ENCODE measurements at regions not wholly inside any gene's neighbourhood (a gene's known extent, or its start where the extent isn't known, plus 50 kb on each side); places are given as distances from the start of the nearest gene placed in this dataset.

DNA sequence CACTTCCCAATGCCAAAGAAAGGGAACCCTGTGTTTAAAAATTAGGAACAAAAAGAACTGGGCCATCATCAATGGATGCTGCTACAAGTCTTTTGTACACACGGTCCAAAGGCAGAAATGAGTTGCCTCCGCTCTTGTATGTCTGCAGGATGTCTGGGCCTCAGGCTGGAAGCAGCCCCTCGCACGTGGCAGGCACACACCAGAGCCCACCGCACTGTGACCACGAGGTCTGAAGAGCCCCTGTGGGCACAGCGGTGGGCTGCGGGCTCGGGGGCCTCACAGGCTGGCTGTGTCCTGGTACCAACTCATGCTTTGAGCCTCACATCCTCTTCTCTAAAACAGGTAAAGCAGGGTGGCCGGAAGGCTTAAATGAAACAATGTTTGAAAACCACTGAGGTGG lies 309.3 kb downstream of the C16orf95 start:
- Histone ChIP-seq H3K4me2 (ENCODE audit: low read length, poor library complexity, severe bottlenecking) (no peak overlapping the region), H3K4me3 (ENCODE audit: insufficient read depth in 1 of 2, low read depth in 1 of 2, low read length in 2 of 2) (no peak overlapping the region), H3K4me1 (ENCODE audit: control insufficient read depth, insufficient read depth, low read depth, low read length) (peaks cover 15% of the 10 kb centered on the region), H3K9ac (ENCODE audit: low read length) (no peak overlapping the region), H4K8ac (ENCODE audit: low read length) (no peak overlapping the region), H3K18ac (ENCODE audit: low read depth in 1 of 2, low read length in 2 of 2) (no peak overlapping the region), H3K36me3 (ENCODE audit: control insufficient read depth in 1 of 2, insufficient read depth in 2 of 2, low read depth in 1 of 2, low read length in 2 of 2) (no peaks in the 10 kb centered on the region), H3K14ac (ENCODE audit: low read length in 2 of 2) (no peak overlapping the region), H4K91ac (ENCODE audit: low read length) (no peak overlapping the region), H3K9me3 (ENCODE audit: control insufficient read depth, low read length) (peaks cover 9% of the 10 kb centered on the region), H2BK12ac (ENCODE audit: low read length in 2 of 2) (no peak overlapping the region), H2BK15ac (ENCODE audit: low read depth, poor library complexity, severe bottlenecking) (no peak overlapping the region), H2AFZ (ENCODE audit: low read depth, low read length) (no peak overlapping the region), H3K27me3 (ENCODE audit: control insufficient read depth in 1 of 2, insufficient read depth in 1 of 2, low read length in 2 of 2) (peaks cover 0 to 31% of the 10 kb centered on the region in 2 experiments), H3K79me1 (replicated peaks; ENCODE audit: low read length, poor library complexity, severe bottlenecking) (no peaks in the 10 kb centered on the region), H2AK5ac (ENCODE audit: low read length, severe bottlenecking) (no peak overlapping the region), H3K23ac (ENCODE audit: low read length in 2 of 2) (no peak overlapping the region), H3K27ac (ENCODE audit: low read length, poor library complexity, severe bottlenecking) (no peak overlapping the region), H2BK120ac (ENCODE audit: low read depth, low read length) (no peak overlapping the region), H3K4ac (ENCODE audit: low read depth in 1 of 2, low read length in 2 of 2) (no peak overlapping the region), H2BK5ac (ENCODE audit: low read depth, low read length, poor library complexity, severe bottlenecking) (no peak overlapping the region)
- DNase-seq: no peak
- 95% methylated on average over 10 of the region's 10 CpGs for WGBS

DNA sequence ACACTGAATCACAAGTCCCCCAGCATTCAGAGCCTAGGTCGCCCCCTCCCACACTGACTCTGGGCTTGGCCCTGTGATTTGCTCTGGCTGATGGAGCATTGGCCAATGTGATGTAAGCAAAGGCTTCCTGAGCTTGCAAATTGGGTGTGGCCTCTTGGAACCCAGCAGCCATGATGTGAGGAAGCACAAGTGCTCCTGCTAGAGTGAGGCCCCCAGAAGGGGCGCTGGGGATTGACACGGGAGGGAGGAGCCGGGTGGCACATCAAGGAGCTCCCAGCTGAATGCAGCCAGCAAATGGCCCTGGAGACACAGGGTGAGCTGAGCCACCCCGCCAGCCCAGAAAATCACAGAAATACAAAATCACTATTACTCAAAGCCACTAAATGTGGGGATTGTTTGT lies 308.5 kb downstream of the C16orf95 start:
- Histone ChIP-seq H2BK120ac (ENCODE audit: low read depth, low read length) (no peak overlapping the region), H3K4me1 (ENCODE audit: control insufficient read depth, insufficient read depth, low read depth, low read length) (peaks cover 15% of the 10 kb centered on the region), H2AK5ac (ENCODE audit: low read length, severe bottlenecking) (no peak overlapping the region), H3K23ac (ENCODE audit: low read length in 2 of 2) (no peak overlapping the region), H3K9me3 (ENCODE audit: control insufficient read depth, low read length) (peaks cover 9% of the 10 kb centered on the region), H2BK15ac (ENCODE audit: low read depth, poor library complexity, severe bottlenecking) (no peak overlapping the region), H3K14ac (ENCODE audit: low read length in 2 of 2) (no peak overlapping the region), H3K79me1 (replicated peaks; ENCODE audit: low read length, poor library complexity, severe bottlenecking) (no peaks in the 10 kb centered on the region), H4K8ac (ENCODE audit: low read length) (no peak overlapping the region), H2BK12ac (ENCODE audit: low read length in 2 of 2) (no peak overlapping the region), H4K91ac (ENCODE audit: low read length) (no peak overlapping the region), H3K27me3 (ENCODE audit: control insufficient read depth in 1 of 2, insufficient read depth in 1 of 2, low read length in 2 of 2) (peaks cover 0 to 38% of the 10 kb centered on the region in 2 experiments), H3K4ac (ENCODE audit: low read depth in 1 of 2, low read length in 2 of 2) (no peak overlapping the region), H3K9ac (ENCODE audit: low read length) (no peak overlapping the region), H3K18ac (ENCODE audit: low read depth in 1 of 2, low read length in 2 of 2) (no peak overlapping the region), H2AFZ (ENCODE audit: low read depth, low read length) (no peak overlapping the region), H2BK5ac (ENCODE audit: low read depth, low read length, poor library complexity, severe bottlenecking) (no peak overlapping the region), H3K36me3 (ENCODE audit: control insufficient read depth in 1 of 2, insufficient read depth in 2 of 2, low read depth in 1 of 2, low read length in 2 of 2) (no peaks in the 10 kb centered on the region), H3K4me2 (ENCODE audit: low read length, poor library complexity, severe bottlenecking) (no peak overlapping the region), H3K4me3 (ENCODE audit: insufficient read depth in 1 of 2, low read depth in 1 of 2, low read length in 2 of 2) (no peak overlapping the region), H3K27ac (ENCODE audit: low read length, poor library complexity, severe bottlenecking) (no peak overlapping the region)
- DNase-seq: no peak
- WGBS: 98% methylated on average over 5 of the region's 5 CpGs

DNA sequence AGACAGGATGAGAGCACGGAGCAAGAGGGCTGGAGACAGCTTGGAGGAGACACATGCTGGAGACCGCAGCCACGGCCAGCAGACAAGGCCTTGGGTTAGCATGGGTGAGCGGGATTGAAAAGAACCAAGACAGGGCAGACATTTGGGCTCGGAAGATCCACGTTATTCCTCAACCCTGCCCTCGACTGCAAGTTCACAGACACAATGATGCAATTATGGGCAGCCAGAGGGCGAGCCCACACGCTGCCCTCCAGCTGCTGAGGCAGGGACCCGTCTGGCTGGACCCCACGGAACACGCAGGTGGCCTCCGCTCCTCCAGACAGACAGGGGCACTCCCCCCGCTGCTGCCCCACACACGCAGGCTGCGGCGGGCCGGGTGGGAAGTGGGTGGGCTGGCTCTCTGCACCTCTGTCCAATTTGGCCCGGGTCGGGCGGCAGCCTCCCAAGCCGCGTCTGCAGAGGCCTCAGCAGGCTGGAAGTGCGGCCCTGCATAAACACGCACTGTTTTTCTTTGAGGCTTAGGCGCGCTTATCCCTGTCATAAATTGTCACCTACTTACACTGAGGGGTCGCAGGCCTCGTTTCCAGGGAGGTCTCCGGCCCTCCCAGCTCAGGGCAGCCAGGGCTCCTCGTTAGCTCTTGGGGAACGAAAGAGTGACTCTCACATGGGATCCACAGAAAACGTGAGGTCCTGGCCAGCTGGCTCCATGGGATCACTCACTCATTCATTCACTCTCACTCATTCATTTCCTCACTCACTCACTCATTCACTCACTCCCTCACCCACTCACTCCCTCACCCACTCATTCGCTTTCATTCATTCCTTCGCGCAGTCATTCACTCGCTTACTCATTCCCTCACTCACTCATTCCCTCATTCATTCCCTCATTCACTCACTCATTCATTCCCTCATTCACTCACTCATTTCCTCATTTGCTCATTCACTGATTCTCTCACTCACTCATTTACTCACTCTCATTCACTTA lies 303.9 kb downstream of the C16orf95 start:
- H3K4me1 ChIP-seq (ENCODE audit: control insufficient read depth, insufficient read depth, low read depth, low read length): peaks cover 12% of the 10 kb centered on the region
- WGBS: 54% methylated on average over 37 of the region's 37 CpGs

DNA sequence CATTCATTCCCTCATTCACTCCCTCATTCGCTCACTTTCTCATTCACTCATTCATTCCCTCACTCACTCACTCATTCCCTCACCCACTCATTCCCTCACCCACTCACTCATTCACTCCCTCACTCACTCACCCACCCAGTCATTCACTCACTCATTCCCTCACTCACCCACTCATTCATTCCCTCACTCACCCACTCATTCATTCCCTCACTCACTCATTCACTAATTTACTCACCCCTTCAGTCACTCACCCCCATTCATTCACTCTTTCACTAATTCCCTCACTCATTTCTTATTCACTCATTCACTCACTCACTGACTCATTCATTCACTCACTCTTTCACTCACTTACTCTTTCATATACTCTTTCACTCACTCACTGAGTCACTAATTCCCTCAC lies 303.1 kb downstream of the C16orf95 start:
- H3K4me1 ChIP-seq (ENCODE audit: control insufficient read depth, insufficient read depth, low read depth, low read length): peaks cover 13% of the 10 kb centered on the region
- H3K4me3 ChIP-seq (ENCODE audit: insufficient read depth in 1 of 2, low read depth in 1 of 2, low read length in 2 of 2): no peak overlapping the region
- H2BK15ac ChIP-seq (ENCODE audit: low read depth, poor library complexity, severe bottlenecking): no peak overlapping the region
- H4K91ac ChIP-seq (ENCODE audit: low read length): no peak overlapping the region
- H3K14ac ChIP-seq (ENCODE audit: low read length in 2 of 2): no peak overlapping the region
- WGBS: 98% methylated on average over 1 of the region's 1 CpG
- no peak for DNase-seq
- peaks cover under 1% of the 10 kb centered on the region for H3K9me3 ChIP-seq (ENCODE audit: control insufficient read depth, low read length)
- H3K18ac ChIP-seq (ENCODE audit: low read depth in 1 of 2, low read length in 2 of 2): no peak overlapping the region
- H3K27ac ChIP-seq (ENCODE audit: low read length, poor library complexity, severe bottlenecking): no peak overlapping the region
- no peak overlapping the region for H2BK5ac ChIP-seq (ENCODE audit: low read depth, low read length, poor library complexity, severe bottlenecking)
- no peak overlapping the region for H3K23ac ChIP-seq (ENCODE audit: low read length in 2 of 2)
- H3K4me2 ChIP-seq (ENCODE audit: low read length, poor library complexity, severe bottlenecking): no peak overlapping the region
- H3K9ac ChIP-seq (ENCODE audit: low read length): no peak overlapping the region
- H3K27me3 ChIP-seq (ENCODE audit: control insufficient read depth in 1 of 2, insufficient read depth in 1 of 2, low read length in 2 of 2): peaks cover 0 to 66% of the 10 kb centered on the region in 2 experiments
- H3K36me3 ChIP-seq (ENCODE audit: control insufficient read depth in 1 of 2, insufficient read depth in 2 of 2, low read depth in 1 of 2, low read length in 2 of 2): no peaks in the 10 kb centered on the region
- no peak overlapping the region for H2AK5ac ChIP-seq (ENCODE audit: low read length, severe bottlenecking)
- no peaks in the 10 kb centered on the region for H3K79me1 ChIP-seq (replicated peaks; ENCODE audit: low read length, poor library complexity, severe bottlenecking)
- no peak overlapping the region for H3K4ac ChIP-seq (ENCODE audit: low read depth in 1 of 2, low read length in 2 of 2)
- H4K8ac ChIP-seq (ENCODE audit: low read length): no peak overlapping the region
- no peak overlapping the region for H2BK12ac ChIP-seq (ENCODE audit: low read length in 2 of 2)
- H2AFZ ChIP-seq (ENCODE audit: low read depth, low read length): no peak overlapping the region
- no peak overlapping the region for H2BK120ac ChIP-seq (ENCODE audit: low read depth, low read length)

More for the DNA sequence above, 303.9 kb downstream of the C16orf95 start:
- Histone ChIP-seq H3K4me2 (ENCODE audit: low read length, poor library complexity, severe bottlenecking) (no peak overlapping the region), H3K9me3 (ENCODE audit: control insufficient read depth, low read length) (peaks cover 9% of the 10 kb centered on the region), H3K4me3 (ENCODE audit: insufficient read depth in 1 of 2, low read depth in 1 of 2, low read length in 2 of 2) (no peak overlapping the region), H3K27me3 (ENCODE audit: control insufficient read depth in 1 of 2, insufficient read depth in 1 of 2, low read length in 2 of 2) (peaks cover 0 to 64% of the 10 kb centered on the region in 2 experiments), H2BK120ac (ENCODE audit: low read depth, low read length) (no peak overlapping the region), H4K8ac (ENCODE audit: low read length) (no peak overlapping the region), H3K23ac (ENCODE audit: low read length in 2 of 2) (no peak overlapping the region), H3K36me3 (ENCODE audit: control insufficient read depth in 1 of 2, insufficient read depth in 2 of 2, low read depth in 1 of 2, low read length in 2 of 2) (no peaks in the 10 kb centered on the region), H3K9ac (ENCODE audit: low read length) (no peak overlapping the region), H3K4ac (ENCODE audit: low read depth in 1 of 2, low read length in 2 of 2) (no peak overlapping the region), H3K27ac (ENCODE audit: low read length, poor library complexity, severe bottlenecking) (no peak overlapping the region), H2BK12ac (ENCODE audit: low read length in 2 of 2) (no peak overlapping the region), H2BK15ac (ENCODE audit: low read depth, poor library complexity, severe bottlenecking) (no peak overlapping the region), H4K91ac (ENCODE audit: low read length) (no peak overlapping the region), H2AK5ac (ENCODE audit: low read length, severe bottlenecking) (no peak overlapping the region), H3K18ac (ENCODE audit: low read depth in 1 of 2, low read length in 2 of 2) (peak overlapping the region in 1 of 2 experiments; percentile 38), H2AFZ (ENCODE audit: low read depth, low read length) (no peak overlapping the region), H2BK5ac (ENCODE audit: low read depth, low read length, poor library complexity, severe bottlenecking) (no peak overlapping the region), H3K14ac (ENCODE audit: low read length in 2 of 2) (peak overlapping the region in 1 of 2 experiments; percentile 31), H3K79me1 (replicated peaks; ENCODE audit: low read length, poor library complexity, severe bottlenecking) (no peaks in the 10 kb centered on the region)
- DNase-seq: no peak

Data from mesenchymal stem cell (in vitro differentiated cells and primary cell).